ENCODE measurements at regions not wholly inside any gene's neighbourhood (a gene's known extent, or its start where the extent isn't known, plus 50 kb on each side); places are given as distances from the start of the nearest gene placed in this dataset.
"Not testable (repeated sequence)": the region's sequence is repeated elsewhere in the genome, so short reads cannot be mapped to it uniquely, and the experiment has no call there.

GRCh38 chr14:84068288-84068687, 1461.7 kb upstream of the FLRT2 start:
- DNase-seq (ENCODE audit: low spot score), result no peak

- DNase-seq (ENCODE audit: low spot score), result no peak
These were observed 1458.9 kb upstream of the FLRT2 start for GRCh38 chr14:84071061-84071460.

- DNase-seq (ENCODE audit: low spot score), result no peak
These were observed 1455.3 kb upstream of the FLRT2 start for GRCh38 chr14:84074626-84075025.

- no peak for DNase-seq (ENCODE audit: low spot score)
These were observed 1449.0 kb upstream of the FLRT2 start for GRCh38 chr14:84080944-84081343.

GRCh38 chr14:84084056-84084630, 1445.8 kb upstream of the FLRT2 start:
- DNase-seq (ENCODE audit: low spot score), result no peak

GRCh38 chr14:84085493-84085892, 1444.5 kb upstream of the FLRT2 start:
- DNase-seq (ENCODE audit: low spot score), result no peak

- no peak for DNase-seq (ENCODE audit: low spot score)
These were observed 1443.2 kb upstream of the FLRT2 start for GRCh38 chr14:84086714-84087113.

GRCh38 chr14:84087986-84088531, 1441.9 kb upstream of the FLRT2 start:
- DNase-seq (ENCODE audit: low spot score), result no peak

GRCh38 chr14:84090837-84091236, 1439.1 kb upstream of the FLRT2 start:
- DNase-seq (ENCODE audit: low spot score), result no peak

- no peak for DNase-seq (ENCODE audit: low spot score)
These were observed 1434.3 kb upstream of the FLRT2 start for GRCh38 chr14:84095681-84096080.

- DNase-seq (ENCODE audit: low spot score), result no peak
These were observed 1431.7 kb upstream of the FLRT2 start for GRCh38 chr14:84098261-84098660.

GRCh38 chr14:84099560-84099959, 1430.4 kb upstream of the FLRT2 start:
- not testable (repeated sequence) for DNase-seq (ENCODE audit: low spot score)

GRCh38 chr14:84107835-84108343, 1422.1 kb upstream of the FLRT2 start:
- DNase-seq (ENCODE audit: low spot score), result no peak

GRCh38 chr14:84108746-84109457, 1421.0 kb upstream of the FLRT2 start:
- DNase-seq (ENCODE audit: low spot score), result no peak

- DNase-seq (ENCODE audit: low spot score), result no peak
These were observed 1417.4 kb upstream of the FLRT2 start for GRCh38 chr14:84112589-84112988.

- no peak for DNase-seq (ENCODE audit: low spot score)
These were observed 1404.3 kb upstream of the FLRT2 start for GRCh38 chr14:84125676-84126075.

GRCh38 chr14:84127495-84127894, 1402.4 kb upstream of the FLRT2 start:
- DNase-seq (ENCODE audit: low spot score), result no peak

- no peak for DNase-seq (ENCODE audit: low spot score)
These were observed 1401.9 kb upstream of the FLRT2 start for GRCh38 chr14:84128050-84128449.

GRCh38 chr14:84129007-84129406, 1400.9 kb upstream of the FLRT2 start:
- DNase-seq (ENCODE audit: low spot score), result peak; percentile 83

GRCh38 chr14:84129941-84130340, 1400.0 kb upstream of the FLRT2 start:
- no peak for DNase-seq (ENCODE audit: low spot score)

GRCh38 chr14:84131924-84132323, 1398.0 kb upstream of the FLRT2 start:
- no peak for DNase-seq (ENCODE audit: low spot score)

GRCh38 chr14:84144166-84144565, 1385.8 kb upstream of the FLRT2 start:
- no peak for DNase-seq (ENCODE audit: low spot score)

GRCh38 chr14:84152452-84152851, 1377.5 kb upstream of the FLRT2 start:
- DNase-seq (ENCODE audit: low spot score), result no peak
